Mesendoderm (in vitro differentiated cells): ENCODE measurements at regions not wholly inside any gene's neighbourhood (a gene's known extent, or its start where the extent isn't known, plus 50 kb on each side); places are given as distances from the start of the nearest gene placed in this dataset.
"Not testable (repeated sequence)": the region's sequence is repeated elsewhere in the genome, so short reads cannot be mapped to it uniquely, and the experiment has no call there.

Experiments used
- DNase-seq: peaks from one replicate; pipeline ENCODE4 v3.0.0; 2013
- H2AK5ac ChIP-seq: 2 replicates; pipeline ENCODE4 v1.6.1; 2013; ENCODE audit warnings: low read length, inconsistent platforms
- H2BK120ac ChIP-seq: 2 replicates; pipeline ENCODE4 v1.6.1; 2013; ENCODE audit warnings: low read depth, mild to moderate bottlenecking, low read length, moderate library complexity, mixed read lengths
- H2BK15ac ChIP-seq: replicated peaks from 2 replicates; pipeline ENCODE4 v1.6.1; 2013; ENCODE audit warnings: low read depth, mild to moderate bottlenecking, moderate library complexity
- H2BK5ac ChIP-seq: 2 replicates; pipeline ENCODE4 v1.6.1; 2013; ENCODE audit warnings: low read length, inconsistent platforms
- H3K18ac ChIP-seq: 2 replicates; pipeline ENCODE4 v1.6.1; 2013; ENCODE audit warnings: mild to moderate bottlenecking, low read length, mixed read lengths
- H3K23ac ChIP-seq: one replicate; pipeline ENCODE4 v1.6.1; 2013; ENCODE audit warnings: low read length
- H3K27ac ChIP-seq: 2 replicates; pipeline ENCODE4 v1.5.1; 2013; ENCODE audit warnings: low read depth, mild to moderate bottlenecking, inconsistent platforms, low read length, moderate library complexity
- H3K27me3 ChIP-seq: 2 replicates; pipeline ENCODE4 v1.6.1; 2013; ENCODE audit warnings: low read length, control low read depth, mild to moderate bottlenecking, inconsistent platforms; ENCODE audit not compliant: insufficient read depth, poor library complexity
- H3K36me3 ChIP-seq: 2 replicates; pipeline ENCODE4 v1.6.1; 2013; ENCODE audit warnings: low read length, inconsistent platforms; ENCODE audit not compliant: control insufficient read depth, insufficient read depth
- H3K4ac ChIP-seq: one replicate; pipeline ENCODE4 v1.6.1; 2013; ENCODE audit warnings: low read depth, mild to moderate bottlenecking, low read length, moderate library complexity
- H3K4me1 ChIP-seq: 2 replicates; pipeline ENCODE4 v1.6.1; 2013; ENCODE audit warnings: low read depth, low read length, inconsistent platforms; ENCODE audit not compliant: control insufficient read depth
- H3K4me2 ChIP-seq: 2 replicates; pipeline ENCODE4 v1.6.1; 2013; ENCODE audit warnings: low read length
- H3K4me3 ChIP-seq: 2 replicates; pipeline ENCODE4 v1.5.1; 2013; ENCODE audit warnings: mild to moderate bottlenecking, low read length
- H3K56ac ChIP-seq: one replicate; pipeline ENCODE4 v1.6.1; 2013; ENCODE audit warnings: low read length
- H3K79me1 ChIP-seq: 2 replicates; pipeline ENCODE4 v1.6.1; 2013; ENCODE audit warnings: low read length, inconsistent platforms
- H3K79me2 ChIP-seq: 2 replicates; pipeline ENCODE4 v1.6.1; 2013; ENCODE audit warnings: mild to moderate bottlenecking, low read length; ENCODE audit not compliant: control insufficient read depth, insufficient read depth
- H3K9ac ChIP-seq: 2 replicates; pipeline ENCODE4 v1.6.1; 2013; ENCODE audit warnings: low read length, inconsistent platforms
- H4K5ac ChIP-seq: one replicate; pipeline ENCODE4 v1.6.1; 2013; ENCODE audit warnings: low read length
- H4K8ac ChIP-seq: one replicate; pipeline ENCODE4 v1.6.1; 2013; ENCODE audit warnings: low read depth, mild to moderate bottlenecking, control low read depth, low read length, moderate library complexity
- WGBS: extraction: QIAGEN DNeasy Blood & Tissue Kit; methylation state at CpG from one replicate; pipeline ENCODE4 v1.1.7; 2013; ENCODE audit warnings: low lambda C conversion rate, missing lambda C conversion rate; ENCODE audit not compliant: insufficient coverage; ENCODE audit errors: extremely low coverage; 5-methylcytosine and 5-hydroxymethylcytosine counted together

- Histone ChIP-seq H3K79me2 (no peaks in the 10 kb centered on the region), H3K79me1 (no peaks in the 10 kb centered on the region), H3K27ac (no peak overlapping the region), H3K4ac (no peak overlapping the region), H3K36me3 (no peaks in the 10 kb centered on the region), H3K56ac (no peak overlapping the region), H3K4me2 (no peak overlapping the region), H2BK15ac (no peak overlapping the region), H3K27me3 (no peaks in the 10 kb centered on the region), H3K23ac (no peak overlapping the region), H3K4me3 (no peak overlapping the region), H2BK120ac (no peak overlapping the region), H2AK5ac (no peak overlapping the region), H3K9ac (no peak overlapping the region), H2BK5ac (no peak overlapping the region), H4K8ac (no peak overlapping the region), H3K18ac (no peak overlapping the region), H3K4me1 (no peaks in the 10 kb centered on the region), H4K5ac (no peak overlapping the region)
- no CpG with 5 or more reads among the region's 2 CpGs for WGBS
- no peak for DNase-seq
Observed at GRCh38 chr13:70518081-70518480, 409.8 kb upstream of the KLHL1 start.

- no peak for DNase-seq
- H2AK5ac ChIP-seq = no peak overlapping the region
- no peak overlapping the region for H2BK5ac ChIP-seq
- H3K4me1 ChIP-seq = no peaks in the 10 kb centered on the region
- H2BK120ac ChIP-seq = no peak overlapping the region
- H3K4me3 ChIP-seq = no peak overlapping the region
- no peaks in the 10 kb centered on the region for H3K79me2 ChIP-seq
- H3K4ac ChIP-seq = no peak overlapping the region
- H3K79me1 ChIP-seq = no peaks in the 10 kb centered on the region
- H2BK15ac ChIP-seq = no peak overlapping the region
- no peak overlapping the region for H4K5ac ChIP-seq
- WGBS = no CpG with 5 or more reads among the region's 2 CpGs
- no peak overlapping the region for H3K18ac ChIP-seq
- H3K56ac ChIP-seq = no peak overlapping the region
- H3K23ac ChIP-seq = no peak overlapping the region
- H3K36me3 ChIP-seq = no peaks in the 10 kb centered on the region
- H3K27ac ChIP-seq = no peak overlapping the region
- no peak overlapping the region for H3K4me2 ChIP-seq
- no peak overlapping the region for H4K8ac ChIP-seq
- H3K27me3 ChIP-seq = no peaks in the 10 kb centered on the region
- H3K9ac ChIP-seq = no peak overlapping the region
Observed at GRCh38 chr13:70516226-70516625, 408.0 kb upstream of the KLHL1 start.

DNA sequence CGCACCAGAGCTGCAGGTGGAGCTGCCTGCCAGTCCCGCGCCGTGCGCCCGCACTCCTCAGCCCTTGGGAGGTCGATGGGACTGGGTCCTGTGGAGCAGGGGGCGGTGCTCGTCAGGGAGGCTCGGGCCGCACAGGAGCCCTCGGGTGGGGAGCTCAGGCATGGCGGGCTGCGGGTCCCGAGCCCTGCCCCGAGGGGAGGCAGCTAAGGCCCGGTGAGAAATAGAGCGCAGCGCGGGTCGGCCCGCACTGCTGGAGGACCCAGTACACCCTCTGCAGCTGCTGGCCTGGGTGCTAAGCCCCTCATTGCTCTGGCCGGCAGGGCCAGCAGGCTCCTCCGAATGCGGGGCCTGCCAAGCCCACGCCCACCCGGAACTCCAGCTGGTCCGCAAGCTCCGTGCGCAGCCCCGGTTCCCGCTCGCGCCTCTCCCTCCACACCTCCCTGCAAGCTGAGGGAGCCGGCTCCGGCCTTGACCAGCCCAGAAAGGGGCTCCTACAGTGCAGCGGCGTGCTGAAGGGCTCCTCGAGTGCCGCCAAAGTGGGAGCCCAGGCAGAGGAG is 403.7 kb upstream of the KLHL1 start:
- H3K36me3 ChIP-seq = not testable (repeated sequence)
- no CpG with 5 or more reads among the region's 40 CpGs for WGBS

GRCh38 chr13:70505809-70506208 is 397.6 kb upstream of the KLHL1 start:
- Histone ChIP-seq H3K36me3 (no peaks in the 10 kb centered on the region), H3K27me3 (no peaks in the 10 kb centered on the region), H4K5ac (no peak overlapping the region), H3K79me2 (no peaks in the 10 kb centered on the region), H2BK120ac (no peak overlapping the region), H3K27ac (no peak overlapping the region), H2BK5ac (no peak overlapping the region), H3K9ac (no peak overlapping the region), H3K4me1 (no peaks in the 10 kb centered on the region), H3K4me2 (no peak overlapping the region), H2BK15ac (no peak overlapping the region), H2AK5ac (no peak overlapping the region), H3K18ac (no peak overlapping the region), H4K8ac (no peak overlapping the region), H3K4ac (no peak overlapping the region), H3K79me1 (no peaks in the 10 kb centered on the region), H3K56ac (no peak overlapping the region), H3K4me3 (no peak overlapping the region), H3K23ac (no peak overlapping the region)
- WGBS = no CpG with 5 or more reads among the region's 4 CpGs
- DNase-seq = peak; percentile 13

More for the DNA sequence above, 403.7 kb upstream of the KLHL1 start:
- not testable (repeated sequence) for H2BK5ac ChIP-seq, H2BK120ac ChIP-seq, H3K27ac ChIP-seq, H3K4me3 ChIP-seq, H4K8ac ChIP-seq, H3K4ac ChIP-seq, H4K5ac ChIP-seq, H3K4me1 ChIP-seq, H3K27me3 ChIP-seq, H3K23ac ChIP-seq, H3K79me2 ChIP-seq, H3K79me1 ChIP-seq, H3K4me2 ChIP-seq, H3K18ac ChIP-seq, H3K9ac ChIP-seq, DNase-seq, H3K56ac ChIP-seq, H2AK5ac ChIP-seq, H2BK15ac ChIP-seq

DNA sequence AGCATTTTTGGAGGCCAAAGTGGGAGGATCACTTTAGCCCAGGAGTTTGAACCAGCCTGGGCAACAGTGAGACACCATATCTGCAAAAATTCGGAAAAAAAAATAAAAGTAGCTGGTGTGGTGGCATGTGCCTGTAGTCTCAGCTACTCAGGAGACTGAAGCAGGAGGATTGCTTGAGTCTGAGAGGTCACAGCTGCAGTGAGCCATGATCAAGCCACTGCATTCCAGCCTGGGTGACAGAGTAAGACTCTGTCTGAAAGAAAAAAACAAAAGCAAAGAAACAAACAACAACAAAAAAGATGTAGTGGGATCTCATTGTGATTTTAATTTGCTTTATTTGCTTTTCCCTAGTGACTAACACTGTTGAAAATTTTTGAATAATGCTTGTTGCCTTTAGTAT is 394.7 kb upstream of the KLHL1 start:
- Histone ChIP-seq H3K4me1 (no peaks in the 10 kb centered on the region), H2BK5ac (no peak overlapping the region), H3K18ac (no peak overlapping the region), H4K5ac (no peak overlapping the region), H3K27ac (no peak overlapping the region), H4K8ac (no peak overlapping the region), H3K27me3 (no peaks in the 10 kb centered on the region), H3K9ac (no peak overlapping the region), H3K23ac (no peak overlapping the region), H3K4me3 (no peak overlapping the region), H3K79me1 (no peaks in the 10 kb centered on the region), H3K4me2 (no peak overlapping the region), H2AK5ac (no peak overlapping the region), H2BK15ac (no peak overlapping the region), H2BK120ac (no peak overlapping the region), H3K56ac (no peak overlapping the region), H3K4ac (no peak overlapping the region), H3K36me3 (no peaks in the 10 kb centered on the region), H3K79me2 (no peaks in the 10 kb centered on the region)
- no CpG with 5 or more reads among the region's 1 CpG for WGBS
- DNase-seq = no peak

- H3K79me2 ChIP-seq = no peaks in the 10 kb centered on the region
- no peaks in the 10 kb centered on the region for H3K27me3 ChIP-seq
- no peaks in the 10 kb centered on the region for H3K79me1 ChIP-seq
- H3K23ac ChIP-seq = no peak overlapping the region
- no peak overlapping the region for H3K4ac ChIP-seq
- no peak overlapping the region for H3K18ac ChIP-seq
- DNase-seq = peak; percentile 19
- H3K56ac ChIP-seq = no peak overlapping the region
- no peak overlapping the region for H2AK5ac ChIP-seq
- H3K9ac ChIP-seq = no peak overlapping the region
- H3K4me1 ChIP-seq = no peaks in the 10 kb centered on the region
- no peak overlapping the region for H2BK15ac ChIP-seq
- H3K4me3 ChIP-seq = no peak overlapping the region
- H3K36me3 ChIP-seq = no peaks in the 10 kb centered on the region
- H2BK120ac ChIP-seq = no peak overlapping the region
- H3K27ac ChIP-seq = no peak overlapping the region
- no peak overlapping the region for H3K4me2 ChIP-seq
- no peak overlapping the region for H2BK5ac ChIP-seq
- H4K8ac ChIP-seq = no peak overlapping the region
- H4K5ac ChIP-seq = no peak overlapping the region
- no CpG with 5 or more reads among the region's 2 CpGs for WGBS
Observed at GRCh38 chr13:70490320-70490935, 382.2 kb upstream of the KLHL1 start.
